SKM-1 treated with dmso at 0.1 percent for 144 hours (cell line): ENCODE measurements at regions not wholly inside any gene's neighbourhood (a gene's known extent, or its start where the extent isn't known, plus 50 kb on each side); places are given as distances from the start of the nearest gene placed in this dataset.
A peak's percentile ranks its signal among the peaks of the same experiment; 100 is the strongest.

ENCODE experiments used
- DNase-seq: peaks from one replicate; lab custom pipeline; 2025; ENCODE audit not compliant: unreplicated experiment; lab: John Stamatoyannopoulos, UW

GRCh38 chr3:124174910-124175874 lies 183.3 kb upstream of the ROPN1 start:
- DNase-seq: no peak

DNA sequence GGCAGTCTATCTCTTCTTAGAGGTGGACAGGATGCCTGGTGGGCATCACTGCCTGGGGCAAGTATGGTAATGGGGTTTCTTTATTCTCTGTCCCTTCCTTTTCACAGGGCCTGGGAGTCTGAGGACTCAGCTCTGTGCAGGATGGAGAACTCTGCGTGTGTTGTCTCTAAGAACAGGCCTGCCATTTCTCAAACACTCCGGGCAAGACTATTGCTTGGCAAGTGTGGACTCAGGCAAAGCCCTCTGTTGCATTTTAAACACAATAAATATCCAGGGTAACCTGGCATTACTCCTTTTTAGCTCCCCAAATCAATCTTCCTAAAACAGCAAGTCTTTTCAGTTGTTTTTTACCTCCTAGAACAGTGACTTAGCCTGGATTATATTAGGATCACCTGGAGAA lies 185.1 kb upstream of the ROPN1 start:
- no peak for DNase-seq

- DNase-seq: no peak
Observed at GRCh38 chr3:124178531-124178930, 186.6 kb upstream of the ROPN1 start.

- no peak for DNase-seq
Observed at GRCh38 chr3:124200407-124200806, 208.5 kb upstream of the ROPN1 start.

- no peak for DNase-seq
Observed at GRCh38 chr3:124201226-124201625, 209.3 kb upstream of the ROPN1 start.

GRCh38 chr3:124201786-124202185 lies 209.9 kb upstream of the ROPN1 start:
- DNase-seq: no peak

GRCh38 chr3:124202754-124203153 lies 210.8 kb upstream of the ROPN1 start:
- DNase-seq: no peak

GRCh38 chr3:124203292-124203691 lies 211.4 kb upstream of the ROPN1 start:
- no peak for DNase-seq

DNA sequence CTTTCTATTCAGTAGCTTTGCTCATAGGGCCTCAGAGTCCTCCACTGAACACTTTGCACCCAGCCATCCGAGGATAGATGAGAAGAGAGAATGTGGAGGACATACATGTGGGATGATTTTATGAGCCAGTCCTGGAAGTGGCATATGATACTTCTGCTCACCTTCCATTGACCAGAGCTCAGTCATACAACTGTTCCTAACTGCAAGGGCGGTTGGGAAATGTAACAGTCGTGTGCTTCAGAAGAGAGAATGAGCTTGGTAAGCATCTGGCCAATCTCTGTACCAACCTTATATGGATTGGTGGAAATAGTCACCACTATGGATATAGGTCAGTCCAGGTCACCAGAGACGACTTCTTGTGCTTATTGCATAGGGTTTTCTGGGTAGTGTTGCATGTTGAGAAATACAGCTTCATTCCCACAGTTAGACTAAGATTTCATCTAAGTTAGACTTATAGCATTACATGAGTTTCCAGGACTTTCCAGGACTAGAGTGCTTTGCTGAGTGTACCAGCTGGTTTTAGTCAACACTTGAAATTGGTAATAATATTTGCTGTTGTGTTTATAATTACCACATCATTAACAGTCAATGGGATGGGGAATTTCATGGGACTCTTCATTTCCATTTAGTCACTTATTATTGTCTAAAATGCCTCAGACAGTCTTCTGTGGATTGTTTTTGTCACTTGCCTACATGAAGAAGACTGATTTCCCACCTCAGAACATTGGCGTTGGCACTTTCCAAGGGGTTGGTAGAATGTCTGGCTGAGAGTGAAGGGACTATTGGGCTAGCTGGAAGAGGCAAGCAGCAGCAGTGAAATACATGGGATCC lies 214.5 kb upstream of the ROPN1 start:
- DNase-seq: no peak

DNA sequence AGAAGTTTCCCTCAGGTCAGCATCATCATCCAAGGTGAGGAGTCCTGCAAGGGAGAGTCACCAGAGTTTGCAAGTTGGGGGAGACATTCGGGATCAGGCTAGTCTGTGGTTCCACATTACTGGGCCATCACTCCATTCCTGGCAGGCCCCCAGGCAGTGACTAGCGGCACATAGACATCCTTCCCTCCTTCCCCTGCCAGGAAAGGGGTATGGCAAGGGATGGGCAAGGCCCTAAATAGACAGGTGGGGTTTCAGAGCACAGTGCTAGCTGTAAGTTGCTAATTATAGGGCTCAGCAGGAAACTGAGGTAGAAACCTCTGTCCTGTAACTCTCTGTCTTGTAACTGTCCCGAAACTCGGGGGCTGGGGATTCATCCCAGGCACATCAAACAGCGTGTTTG lies 215.2 kb upstream of the ROPN1 start:
- no peak for DNase-seq

DNA sequence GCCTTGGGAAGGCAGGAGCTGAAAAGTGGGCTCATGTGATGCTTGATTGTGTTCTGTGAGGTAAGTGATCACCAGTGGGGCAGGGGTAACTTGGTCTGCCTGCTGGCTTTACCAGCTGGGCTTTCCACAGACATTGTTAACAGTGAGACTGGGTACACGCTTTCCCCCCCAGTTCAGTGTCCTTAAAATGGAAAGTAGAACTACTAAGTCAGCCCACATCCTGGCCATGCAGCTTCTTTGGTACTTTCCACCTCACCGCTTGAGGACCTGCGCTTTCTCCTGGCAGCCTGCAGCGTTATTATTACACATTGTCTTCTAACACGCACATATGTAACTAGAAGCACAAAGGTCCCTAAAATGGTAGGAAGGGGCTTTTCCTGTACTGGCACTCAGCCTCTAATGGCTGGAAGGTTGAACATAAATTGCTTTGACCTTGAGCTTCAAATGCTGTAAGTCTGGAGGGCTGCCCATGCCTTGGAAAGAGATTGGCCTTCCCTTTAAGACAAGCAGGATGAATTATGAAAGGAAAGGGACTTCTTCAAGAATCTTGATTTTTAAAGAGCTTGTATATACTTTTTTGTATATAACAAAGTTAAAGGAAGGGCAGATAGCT lies 216.1 kb upstream of the ROPN1 start:
- no peak for DNase-seq

- no peak for DNase-seq
Observed at GRCh38 chr3:124209426-124209825, 217.5 kb upstream of the ROPN1 start.

DNA sequence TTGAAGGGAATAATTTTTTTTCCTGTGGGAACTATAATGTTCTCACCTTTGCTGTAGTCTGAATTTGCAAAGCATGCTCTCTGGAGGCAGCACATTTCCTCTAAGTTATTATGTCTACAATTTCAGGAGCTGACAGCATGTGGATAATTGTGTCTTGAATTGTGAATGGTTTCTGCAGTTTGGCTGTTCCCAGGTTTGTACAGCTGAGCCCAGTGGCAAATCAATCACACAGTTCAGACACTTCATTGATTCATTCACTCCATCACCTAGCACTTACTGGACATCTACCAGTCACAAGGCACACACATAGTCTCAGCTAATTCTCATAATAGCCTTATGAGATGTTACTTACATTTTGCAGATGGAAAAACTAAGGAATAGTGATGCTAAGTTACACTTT lies 219.0 kb upstream of the ROPN1 start:
- no peak for DNase-seq

GRCh38 chr3:124213641-124214040 lies 221.7 kb upstream of the ROPN1 start:
- no peak for DNase-seq

- DNase-seq: no peak
Observed at GRCh38 chr3:124217542-124217941, 225.6 kb upstream of the ROPN1 start.

DNA sequence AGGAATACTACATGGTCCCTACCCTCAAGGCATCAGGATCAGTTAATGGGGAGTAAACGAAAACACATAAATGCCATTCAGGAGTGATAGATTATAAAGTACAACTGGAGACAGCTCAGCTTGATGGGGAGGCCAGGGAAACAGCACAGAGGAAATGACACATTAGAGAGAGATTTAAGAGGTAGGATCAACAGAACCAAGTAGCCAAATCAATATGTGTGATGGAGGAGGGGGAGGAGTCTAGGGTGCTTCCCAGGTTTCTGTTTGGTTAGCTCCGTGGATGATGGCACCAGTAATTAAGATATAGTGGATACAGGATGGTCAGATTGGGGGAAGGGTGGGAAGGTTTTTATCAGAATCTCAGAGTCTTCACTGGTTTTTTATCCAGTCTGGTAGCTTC lies 229.5 kb upstream of the ROPN1 start:
- DNase-seq: no peak

GRCh38 chr3:124223853-124224252 lies 231.9 kb upstream of the ROPN1 start:
- no peak for DNase-seq

- no peak for DNase-seq
Observed at GRCh38 chr3:124227150-124227630, 235.3 kb upstream of the ROPN1 start.

DNA sequence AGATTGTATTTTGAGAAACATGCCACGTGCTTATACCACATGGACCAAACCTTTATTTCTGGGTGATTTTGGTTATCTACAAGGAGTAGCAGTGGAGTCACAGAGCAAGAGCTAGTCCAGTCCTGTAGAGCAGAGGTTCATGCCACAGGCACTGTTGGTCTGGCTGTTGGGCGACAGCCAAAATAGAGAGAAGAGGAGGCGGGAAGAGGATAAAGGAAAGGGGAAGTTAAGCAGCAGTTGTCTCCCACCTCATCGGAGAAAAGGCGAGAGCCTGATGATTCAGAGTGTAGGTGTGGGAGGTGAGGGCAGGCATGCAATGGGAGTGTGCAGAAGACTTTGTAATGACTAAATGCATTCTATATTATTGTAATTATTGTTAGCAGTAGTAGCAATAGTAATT lies 237.5 kb upstream of the ROPN1 start:
- peak; percentile 28 for DNase-seq

DNA sequence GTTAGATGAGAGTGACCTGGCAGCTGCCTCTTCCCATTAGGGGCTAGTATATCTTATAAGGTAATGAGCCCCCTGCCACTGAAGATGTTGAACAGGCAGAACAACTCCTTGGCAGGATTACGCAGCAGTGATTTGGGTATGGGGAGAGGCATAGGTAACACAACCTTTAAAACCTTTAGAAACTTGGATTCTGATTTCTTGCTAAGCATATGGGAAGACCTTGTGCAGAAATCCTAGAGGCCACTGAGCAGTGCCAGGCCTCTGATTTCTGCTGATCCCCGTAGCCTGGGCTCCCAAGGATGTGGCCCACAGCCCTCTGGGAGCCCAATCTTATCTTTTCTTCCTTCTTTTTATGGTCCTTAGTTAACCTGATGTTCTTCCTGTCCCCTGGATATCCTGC lies 237.9 kb upstream of the ROPN1 start:
- DNase-seq: no peak

DNA sequence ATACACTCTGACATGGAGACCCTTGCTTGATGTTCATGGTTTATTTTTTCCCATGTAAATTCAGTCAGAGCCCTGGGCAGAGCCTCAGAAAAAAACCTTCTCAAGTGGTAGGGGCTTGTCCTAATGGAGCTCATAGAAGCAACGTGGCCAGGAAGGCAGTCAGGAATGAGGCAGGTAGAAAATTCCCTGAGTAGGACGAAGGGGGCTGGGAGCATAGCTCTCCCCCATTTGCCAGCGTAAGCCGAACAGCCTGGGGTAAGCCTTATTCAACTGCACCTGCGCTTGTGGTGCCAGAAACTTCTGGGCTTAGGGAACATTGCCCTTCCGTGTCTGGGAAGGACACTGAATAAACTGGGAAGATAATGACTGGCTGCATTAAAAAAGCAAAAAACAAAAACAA lies 238.5 kb upstream of the ROPN1 start:
- DNase-seq: no peak
